Mucosa of rectum (tissue), 2 donors: ENCODE measurements at regions not wholly inside any gene's neighbourhood (a gene's known extent, or its start where the extent isn't known, plus 50 kb on each side); places are given as distances from the start of the nearest gene placed in this dataset.

Source experiments
- H3K27ac ChIP-seq, 2 donors: one replicate each; pipeline ENCODE4 v1.7.0; 2013; ENCODE audit warnings: inconsistent platforms in 2 of 2, low read depth in 2 of 2, low read length in 2 of 2
- H3K27me3 ChIP-seq, 2 donors: one replicate each; pipeline ENCODE4 v1.7.0; 2013; ENCODE audit warnings: low read length in 2 of 2; ENCODE audit not compliant: control insufficient read depth in 2 of 2, insufficient read depth in 2 of 2
- H3K36me3 ChIP-seq, 2 donors: one replicate each; pipeline ENCODE4 v1.7.0; 2013; ENCODE audit warnings: low read length in 2 of 2; ENCODE audit not compliant: control insufficient read depth in 2 of 2, insufficient read depth in 2 of 2
- H3K4me1 ChIP-seq, 2 donors: one replicate each; pipeline ENCODE4 v1.7.0; 2013; ENCODE audit warnings: low read length in 2 of 2, mild to moderate bottlenecking in 1 of 2; ENCODE audit not compliant: control insufficient read depth in 2 of 2, insufficient read depth in 2 of 2
- H3K4me3 ChIP-seq, 2 donors: one replicate each; pipeline ENCODE4 v1.7.0; 2013; ENCODE audit warnings: low read length in 2 of 2
- H3K9ac ChIP-seq, 2 donors: one replicate each; pipeline ENCODE4 v1.7.0; 2013; ENCODE audit warnings: low read length in 2 of 2, low read depth in 1 of 2, mild to moderate bottlenecking in 1 of 2
- H3K9me3 ChIP-seq, 2 donors: one replicate each; pipeline ENCODE4 v1.7.0; 2013; ENCODE audit warnings: low read length in 2 of 2; ENCODE audit not compliant: control insufficient read depth in 2 of 2
- donor health status: healthy.
- donor health status: Normal muscosa, but diverticular disease.

GRCh38 chr6:9875605-9876353 is 539.1 kb downstream of the TFAP2A start:
- H3K27ac ChIP-seq = no peak overlapping the region
- no peak overlapping the region for H3K4me3 ChIP-seq
- H3K9ac ChIP-seq = no peak overlapping the region
- no peaks in the 10 kb centered on the region for H3K36me3 ChIP-seq
- no peaks in the 10 kb centered on the region for H3K4me1 ChIP-seq
- no peaks in the 10 kb centered on the region for H3K27me3 ChIP-seq
- H3K9me3 ChIP-seq = no peaks in the 10 kb centered on the region

- no peak overlapping the region for H3K9ac ChIP-seq
- no peak overlapping the region for H3K4me3 ChIP-seq
- no peaks in the 10 kb centered on the region for H3K27me3 ChIP-seq
- H3K27ac ChIP-seq = no peak overlapping the region
- H3K4me1 ChIP-seq = no peaks in the 10 kb centered on the region
- peaks cover 1 to 6% of the 10 kb centered on the region in 2 donors for H3K9me3 ChIP-seq
- H3K36me3 ChIP-seq = no peaks in the 10 kb centered on the region
Observed at GRCh38 chr6:9862603-9863167, 552.2 kb downstream of the TFAP2A start.

DNA sequence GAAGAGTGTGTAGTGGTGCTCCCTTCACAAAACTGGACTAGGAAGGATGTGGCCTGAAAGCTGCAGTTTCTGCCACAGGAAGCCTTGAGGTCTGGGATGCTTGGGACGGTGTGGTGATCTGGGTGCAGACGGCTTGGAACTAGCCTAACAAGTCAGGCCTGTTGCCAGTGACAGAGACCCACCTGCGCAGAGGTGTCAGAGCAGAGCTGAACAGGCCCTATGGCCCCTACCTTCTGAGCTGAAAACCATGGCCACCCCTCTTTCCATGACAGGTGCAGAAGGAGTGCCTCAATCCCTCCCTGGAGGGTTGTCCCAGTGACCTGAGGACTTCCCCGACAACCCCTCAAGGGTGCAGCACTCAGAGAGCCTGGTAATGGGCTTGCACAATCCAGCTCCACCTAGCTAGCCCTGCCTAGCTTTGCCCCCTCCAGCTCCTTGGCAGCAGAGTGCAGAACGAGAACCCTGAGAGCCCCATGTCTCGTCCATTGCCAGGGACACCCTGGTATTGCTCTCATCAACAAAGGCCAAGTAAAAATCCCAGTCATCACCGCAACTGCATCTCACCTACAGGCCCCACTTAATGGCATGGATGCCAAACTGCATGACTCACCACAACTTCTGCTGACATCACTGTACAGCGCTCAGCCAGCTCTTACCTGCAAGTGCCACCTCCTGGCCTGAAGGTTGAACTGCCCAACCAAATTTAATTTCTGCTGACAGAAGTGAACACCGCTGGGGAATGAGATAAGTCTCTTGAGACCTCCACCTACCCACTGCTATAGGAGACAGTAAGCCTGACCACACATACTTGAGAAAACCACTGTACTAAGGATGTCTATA is 563.1 kb downstream of the TFAP2A start:
- no peaks in the 10 kb centered on the region for H3K4me1 ChIP-seq
- peaks cover 0 to 5% of the 10 kb centered on the region in 2 donors for H3K9me3 ChIP-seq
- no peak overlapping the region for H3K27ac ChIP-seq
- no peaks in the 10 kb centered on the region for H3K27me3 ChIP-seq
- no peak overlapping the region for H3K4me3 ChIP-seq
- H3K9ac ChIP-seq = no peak overlapping the region
- no peaks in the 10 kb centered on the region for H3K36me3 ChIP-seq

GRCh38 chr6:9851006-9851405 is 563.9 kb downstream of the TFAP2A start:
- Histone ChIP-seq H3K27ac (no peak overlapping the region), H3K9me3 (peaks cover 0 to 7% of the 10 kb centered on the region in 2 donors), H3K4me1 (no peaks in the 10 kb centered on the region), H3K36me3 (no peaks in the 10 kb centered on the region), H3K4me3 (no peak overlapping the region), H3K27me3 (no peaks in the 10 kb centered on the region), H3K9ac (no peak overlapping the region)

DNA sequence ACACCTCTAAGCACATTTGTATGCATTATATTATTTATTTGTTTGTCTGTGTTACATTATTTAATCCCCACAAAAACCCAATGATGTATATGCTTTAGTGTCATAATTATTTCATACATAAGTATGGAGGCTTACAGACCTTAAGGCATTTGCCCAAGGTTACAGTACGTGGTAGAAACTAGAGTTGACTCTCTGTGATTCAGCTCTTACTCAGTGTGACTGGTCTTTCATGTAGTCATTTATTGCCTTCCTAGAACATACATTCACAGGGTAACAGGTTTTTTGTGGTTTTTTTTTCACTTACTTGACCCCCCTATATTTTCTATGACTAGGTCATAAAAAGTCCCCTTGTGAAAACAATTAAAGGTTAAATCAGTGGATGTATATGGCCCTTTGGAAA is 566.8 kb downstream of the TFAP2A start:
- H3K9me3 ChIP-seq = peaks cover 0 to 5% of the 10 kb centered on the region in 2 donors
- H3K4me1 ChIP-seq = no peaks in the 10 kb centered on the region
- no peak overlapping the region for H3K27ac ChIP-seq
- no peak overlapping the region for H3K4me3 ChIP-seq
- H3K9ac ChIP-seq = no peak overlapping the region
- no peaks in the 10 kb centered on the region for H3K36me3 ChIP-seq
- no peaks in the 10 kb centered on the region for H3K27me3 ChIP-seq

DNA sequence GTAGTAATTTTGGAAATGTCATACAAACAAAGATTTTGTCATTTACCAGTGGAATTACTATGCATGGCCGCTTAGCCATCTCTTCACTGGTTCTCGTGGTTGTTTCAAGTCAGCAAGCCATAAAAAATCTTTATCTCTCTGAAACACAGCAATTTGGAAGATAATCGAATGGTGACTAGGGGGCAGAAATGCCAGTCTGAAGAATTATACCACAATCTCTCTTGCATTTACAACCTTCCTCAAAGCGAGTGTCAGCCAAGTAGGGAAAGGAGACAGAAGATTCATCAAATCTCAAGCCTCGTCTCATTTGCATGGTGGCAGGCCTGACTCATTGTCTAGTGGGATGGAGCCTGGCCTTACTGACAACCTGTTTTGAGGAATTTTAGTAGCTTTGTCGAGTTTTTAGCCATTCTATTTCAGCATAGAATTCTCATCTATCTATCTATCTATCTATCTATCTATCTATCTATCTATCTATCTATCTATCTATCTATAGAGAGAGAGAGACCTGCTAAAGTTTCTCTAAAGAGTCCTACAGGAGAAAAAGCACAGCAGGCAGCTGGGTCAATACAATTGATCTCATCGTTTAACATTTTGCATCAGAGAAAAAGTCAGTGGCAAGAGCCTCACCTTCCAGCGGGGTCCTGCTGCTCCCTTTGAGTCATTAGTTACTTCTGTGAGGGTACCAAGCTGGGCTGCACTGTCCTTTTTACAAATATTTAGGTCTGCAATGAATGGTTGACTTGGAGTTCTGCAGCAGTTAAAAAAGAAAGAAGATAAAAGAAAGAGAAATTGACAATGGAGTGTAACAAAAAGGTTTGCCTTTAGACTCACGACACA is 572.8 kb downstream of the TFAP2A start:
- Histone ChIP-seq H3K27me3 (no peaks in the 10 kb centered on the region), H3K9me3 (peaks cover 3 to 5% of the 10 kb centered on the region in 2 donors), H3K9ac (no peak overlapping the region), H3K4me1 (no peaks in the 10 kb centered on the region), H3K36me3 (no peaks in the 10 kb centered on the region), H3K27ac (no peak overlapping the region), H3K4me3 (no peak overlapping the region)

DNA sequence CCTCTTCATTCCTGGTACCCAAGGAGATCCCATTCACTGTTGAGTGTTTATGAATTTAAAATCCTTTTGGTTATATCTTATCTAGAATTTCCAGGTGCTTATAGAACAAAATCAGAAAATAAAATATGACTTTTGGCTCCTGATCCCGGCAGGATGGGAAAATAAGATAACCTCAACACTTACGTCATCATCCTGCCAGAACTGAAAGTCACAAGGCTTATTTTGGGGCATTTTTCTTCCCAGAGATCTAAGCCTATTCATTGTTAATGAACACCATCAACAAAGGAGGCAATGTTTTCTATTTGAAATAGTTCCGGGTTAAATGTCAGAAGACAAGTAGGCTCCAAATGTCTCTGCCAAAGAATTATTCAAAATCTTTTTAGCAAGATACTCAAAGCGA is 580.6 kb downstream of the TFAP2A start:
- Histone ChIP-seq H3K4me1 (no peaks in the 10 kb centered on the region), H3K27me3 (no peaks in the 10 kb centered on the region), H3K9me3 (peaks cover 0 to 6% of the 10 kb centered on the region in 2 donors), H3K27ac (no peak overlapping the region), H3K9ac (no peak overlapping the region), H3K4me3 (no peak overlapping the region), H3K36me3 (no peaks in the 10 kb centered on the region)

- Histone ChIP-seq H3K4me3 (no peak overlapping the region), H3K36me3 (no peaks in the 10 kb centered on the region), H3K9me3 (peaks cover 0 to 3% of the 10 kb centered on the region in 2 donors), H3K4me1 (no peaks in the 10 kb centered on the region), H3K9ac (no peak overlapping the region), H3K27ac (no peak overlapping the region), H3K27me3 (no peaks in the 10 kb centered on the region)
Observed at GRCh38 chr6:9831783-9832182, 583.1 kb downstream of the TFAP2A start.

DNA sequence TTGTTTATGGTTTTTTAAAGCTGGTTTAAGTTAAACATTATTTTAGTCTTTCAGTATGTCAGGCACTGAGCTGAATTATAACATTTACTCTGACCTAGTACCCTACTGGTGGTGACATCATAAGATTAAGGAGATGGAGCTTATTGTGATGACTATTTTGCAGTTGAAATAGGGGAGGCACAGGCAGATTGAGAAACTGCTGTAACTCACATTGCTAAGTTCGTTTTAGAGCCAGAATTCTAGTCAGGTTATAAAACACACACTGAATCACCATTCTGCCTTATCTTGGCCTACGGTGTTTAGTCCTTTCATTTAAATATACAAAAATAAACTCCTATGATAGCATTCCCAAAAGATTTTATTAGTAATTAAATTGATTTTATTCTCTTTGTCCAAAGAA is 584.1 kb downstream of the TFAP2A start:
- Histone ChIP-seq H3K27ac (no peak overlapping the region), H3K36me3 (no peaks in the 10 kb centered on the region), H3K4me3 (no peak overlapping the region), H3K27me3 (no peaks in the 10 kb centered on the region), H3K9me3 (peaks cover 0 to 3% of the 10 kb centered on the region in 2 donors), H3K9ac (no peak overlapping the region), H3K4me1 (no peaks in the 10 kb centered on the region)
